SHP77 (cell line): ENCODE measurements at regions not wholly inside any gene's neighbourhood (a gene's known extent, or its start where the extent isn't known, plus 50 kb on each side); places are given as distances from the start of the nearest gene placed in this dataset.
"Not testable (repeated sequence)": the region's sequence is repeated elsewhere in the genome, so short reads cannot be mapped to it uniquely, and the experiment has no call there.

Source experiments
- DNase-seq, 2 experiments: peaks; one replicate each; lab custom pipeline; 2025; lab: John Stamatoyannopoulos, UW

DNA sequence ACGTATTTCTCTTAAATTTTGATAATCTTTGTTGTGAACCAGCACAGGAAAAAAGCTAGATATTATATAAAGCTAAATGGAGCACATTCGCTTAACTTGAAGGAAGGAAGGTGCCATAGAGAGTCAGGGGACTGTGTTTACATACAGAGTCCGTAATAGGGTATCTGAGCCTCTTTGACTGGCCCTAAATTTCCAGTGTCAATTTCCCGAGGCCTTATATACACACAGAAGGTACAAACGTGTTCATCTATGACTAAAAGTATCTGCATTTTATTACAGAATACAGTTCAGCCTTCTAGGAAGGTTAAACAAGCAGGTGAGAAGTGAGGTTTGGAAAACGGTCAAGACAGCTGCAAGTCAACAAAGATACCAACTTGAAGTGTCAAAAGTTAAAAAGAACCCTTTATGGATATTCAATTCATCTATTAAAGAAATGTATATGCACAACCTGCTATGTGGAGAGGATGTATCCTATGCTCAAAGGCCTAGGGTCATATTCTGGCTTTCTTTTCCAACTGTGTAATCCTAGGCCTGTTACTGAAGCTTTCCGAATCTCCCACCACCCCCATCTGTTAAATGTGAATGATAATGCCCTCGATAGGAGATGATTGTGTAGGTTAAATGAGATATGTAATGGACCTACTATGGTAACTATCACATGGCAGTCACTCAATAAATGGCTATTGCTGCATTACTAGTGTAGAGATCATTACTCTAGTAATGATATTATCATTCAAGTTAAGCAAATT lies 263.7 kb upstream of the MAF start:
- no peak for DNase-seq

DNA sequence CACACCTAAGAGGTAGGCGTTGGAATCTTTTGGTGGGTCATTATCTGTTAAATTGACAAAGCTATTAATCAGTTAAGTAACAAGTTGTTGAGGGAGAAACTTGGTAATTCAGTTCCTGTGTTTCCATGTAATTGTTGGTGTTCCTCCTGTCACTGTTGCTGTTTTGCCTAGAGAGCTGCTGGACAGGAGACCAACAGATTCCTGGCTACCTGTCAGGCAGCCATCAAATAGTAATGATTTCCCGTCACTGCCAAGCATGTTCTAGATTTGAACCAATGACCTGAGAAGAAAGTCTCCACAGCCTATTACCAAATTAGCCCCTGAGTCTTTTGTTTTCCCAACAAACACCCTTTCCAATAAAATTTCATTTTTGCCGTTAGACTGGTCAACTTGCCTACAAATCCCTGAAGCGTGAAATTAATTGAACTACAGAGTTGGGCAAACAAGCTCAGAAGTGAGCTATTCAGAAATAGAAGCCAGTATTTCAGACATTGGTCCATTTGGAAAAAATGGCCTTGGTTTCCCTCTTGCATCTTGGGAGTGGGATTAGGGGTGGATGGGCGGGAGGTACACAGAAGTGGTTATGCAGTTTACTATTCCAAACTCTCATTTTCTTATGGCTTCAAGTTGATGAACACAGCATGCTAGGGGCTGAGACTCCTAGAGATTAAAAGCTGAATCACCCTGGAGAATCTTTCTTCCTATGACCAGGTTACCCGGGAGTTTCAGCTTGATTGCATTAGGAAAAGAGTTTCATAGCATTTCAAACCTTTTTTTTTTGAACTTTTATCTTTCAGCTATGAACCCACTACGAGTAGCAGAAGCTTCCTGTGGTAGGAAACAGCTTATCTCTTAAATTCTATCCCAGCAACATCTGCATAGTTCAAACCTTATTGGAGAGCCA lies 262.8 kb upstream of the MAF start:
- no peak for DNase-seq

- DNase-seq, result no peak
Measured at GRCh38 chr16:79862601-79863000, 262.1 kb upstream of the MAF start.

DNA sequence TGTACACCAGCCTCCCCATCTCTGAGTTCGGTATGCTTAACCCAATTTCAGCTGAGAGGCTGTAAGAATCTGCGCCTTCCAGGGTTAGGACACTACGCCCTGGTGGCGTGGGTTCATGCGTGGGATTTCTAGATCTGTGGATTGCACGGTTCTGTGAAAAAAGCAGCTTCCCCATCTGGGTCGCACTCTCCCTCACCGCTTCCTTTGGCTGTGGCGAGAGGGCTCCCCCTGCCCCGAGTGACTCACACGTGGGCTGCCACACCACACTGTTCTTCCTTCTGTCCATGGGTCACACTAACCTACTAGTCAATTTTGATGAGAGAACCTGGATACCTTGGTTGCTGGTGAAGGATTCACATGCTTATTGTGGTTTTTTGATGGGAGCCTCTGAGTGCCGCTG lies 256.0 kb upstream of the MAF start:
- no peak for DNase-seq

- DNase-seq, result no peak
Measured at GRCh38 chr16:79850348-79850747, 249.8 kb upstream of the MAF start.

- DNase-seq, result no peak
Measured at GRCh38 chr16:79849119-79849518, 248.6 kb upstream of the MAF start.

DNA sequence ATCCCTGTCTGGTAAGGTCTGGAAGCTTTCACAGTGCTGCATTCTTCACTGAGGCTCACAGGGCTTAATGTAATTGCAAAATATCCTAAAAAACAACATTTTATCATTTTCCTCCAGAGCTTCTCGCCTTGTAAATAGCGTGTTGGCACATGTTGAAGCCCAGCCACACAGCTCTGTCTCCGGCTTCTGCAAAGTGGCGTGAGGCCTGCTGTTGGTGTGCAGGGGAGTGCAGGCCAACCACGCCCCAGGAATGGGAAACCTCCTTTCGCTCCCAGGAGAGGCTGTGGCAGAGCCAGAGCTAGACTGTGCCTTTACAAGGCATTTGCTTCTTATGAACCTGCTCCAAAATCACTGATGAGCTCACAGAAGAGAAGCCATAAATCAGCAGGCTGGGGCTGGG lies 248.2 kb upstream of the MAF start:
- no peak for DNase-seq

DNA sequence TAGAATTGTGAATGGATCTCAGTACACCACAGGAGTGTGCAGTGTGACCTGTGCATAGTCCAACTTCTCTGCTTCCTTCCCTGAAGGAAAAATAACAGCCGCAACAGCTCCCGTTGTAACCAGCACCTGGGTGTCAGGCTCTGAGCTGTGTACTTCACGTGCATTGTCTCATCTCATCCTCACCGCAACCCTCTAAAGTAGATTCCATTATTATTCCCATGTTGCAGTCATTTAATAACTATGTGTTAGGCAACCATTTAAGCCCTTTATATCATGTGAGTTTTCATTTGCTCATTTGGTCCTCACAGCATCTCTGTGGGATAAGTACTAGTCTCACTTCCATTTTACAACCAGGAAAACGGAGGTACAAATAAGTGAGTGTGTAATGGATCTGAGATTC lies 247.0 kb upstream of the MAF start:
- DNase-seq, result no peak

GRCh38 chr16:79847101-79847500 lies 246.6 kb upstream of the MAF start:
- no peak for DNase-seq

GRCh38 chr16:79845734-79846135 lies 245.2 kb upstream of the MAF start:
- no peak for DNase-seq

DNA sequence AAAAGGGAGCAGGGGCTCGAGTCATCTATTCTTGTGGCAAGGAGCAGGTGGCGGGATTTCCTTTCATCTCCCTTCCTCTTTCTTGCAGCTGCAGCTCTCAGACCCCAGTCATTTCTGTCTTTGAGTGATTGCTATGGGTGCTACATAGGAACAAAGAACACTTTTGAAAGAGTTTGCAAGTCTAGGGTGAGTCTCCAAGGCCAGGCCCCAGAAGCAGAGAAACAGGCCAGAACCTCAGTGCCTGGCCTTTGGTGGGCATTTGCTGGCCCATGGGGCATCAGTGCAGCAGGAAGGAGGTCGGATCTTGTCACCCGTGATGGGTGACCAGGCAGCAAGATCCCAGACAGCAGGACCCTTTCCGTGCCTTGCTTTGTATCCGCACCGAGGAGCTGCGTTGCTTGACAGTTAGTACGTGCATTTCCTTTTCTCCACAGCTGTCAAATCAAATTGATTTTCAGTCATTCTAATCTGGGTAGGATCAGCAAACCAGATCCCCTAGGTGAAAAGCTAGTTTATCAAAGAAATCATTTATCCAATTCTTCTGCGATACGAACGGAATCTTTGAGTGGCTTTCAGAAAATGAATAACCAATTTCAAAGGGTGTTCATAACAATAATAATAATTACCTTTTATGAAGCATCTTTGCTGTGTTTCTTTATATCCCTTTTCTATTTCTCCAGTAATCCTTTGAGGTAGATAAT lies 244.6 kb upstream of the MAF start:
- DNase-seq, result no peak

- DNase-seq, result no peak
Measured at GRCh38 chr16:79844603-79845002, 244.1 kb upstream of the MAF start.

DNA sequence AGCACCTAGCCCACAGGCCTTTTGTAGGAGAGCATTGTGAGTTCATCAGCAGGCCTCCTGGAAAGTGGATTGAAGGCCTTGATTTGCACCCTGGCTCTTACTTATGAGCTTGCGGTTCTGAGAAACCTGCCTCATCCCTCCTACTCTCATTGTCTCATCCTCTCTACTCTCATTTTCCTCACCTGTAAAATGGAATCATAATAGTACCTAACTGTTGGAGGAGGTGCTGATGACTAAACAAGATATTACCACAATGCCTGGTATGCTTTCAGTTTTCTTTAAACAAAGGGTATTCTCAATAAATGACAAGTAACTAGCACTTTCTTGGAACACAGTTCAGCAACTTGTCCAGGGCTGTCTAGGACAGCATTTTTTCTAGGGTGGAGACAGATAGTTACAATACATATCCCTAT lies 243.1 kb upstream of the MAF start:
- DNase-seq, result no peak

DNA sequence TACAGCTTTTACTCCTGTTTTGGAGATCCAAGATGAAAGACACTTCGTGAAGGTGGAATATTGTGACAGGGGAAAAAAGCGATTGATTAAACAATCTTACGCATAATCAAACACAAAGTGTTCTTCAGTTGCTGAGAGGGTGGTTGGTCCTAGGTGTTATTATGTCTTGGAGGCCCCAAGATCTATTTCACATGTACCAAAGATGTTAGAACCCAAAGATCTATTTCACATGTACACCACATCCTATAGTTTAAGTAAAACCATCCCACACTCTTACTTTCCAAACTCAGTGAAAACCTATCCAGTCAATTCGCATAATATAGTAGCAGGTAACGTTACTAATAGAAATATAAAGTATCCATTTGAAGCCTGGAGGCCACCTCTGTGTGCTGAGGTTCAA lies 242.6 kb upstream of the MAF start:
- DNase-seq, result no peak

DNA sequence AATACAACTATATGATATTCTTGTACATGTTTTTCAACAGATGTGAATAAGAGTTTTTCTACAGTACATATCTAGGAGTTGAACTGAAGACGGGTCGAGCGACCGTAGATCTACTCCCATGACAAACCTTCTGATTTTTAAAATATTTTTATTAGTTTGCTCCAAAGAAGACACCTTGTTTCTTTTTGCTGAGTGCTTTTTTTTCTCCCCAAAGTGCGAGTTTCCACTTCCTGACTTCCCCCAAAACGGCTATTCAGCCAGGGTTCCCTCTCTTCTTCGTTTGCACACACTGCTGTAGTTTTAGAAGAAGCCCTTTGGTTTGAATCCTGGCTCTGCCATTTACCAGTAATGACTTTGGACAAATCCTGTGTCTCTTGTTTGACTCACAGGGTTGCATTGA lies 241.7 kb upstream of the MAF start:
- no peak for DNase-seq

DNA sequence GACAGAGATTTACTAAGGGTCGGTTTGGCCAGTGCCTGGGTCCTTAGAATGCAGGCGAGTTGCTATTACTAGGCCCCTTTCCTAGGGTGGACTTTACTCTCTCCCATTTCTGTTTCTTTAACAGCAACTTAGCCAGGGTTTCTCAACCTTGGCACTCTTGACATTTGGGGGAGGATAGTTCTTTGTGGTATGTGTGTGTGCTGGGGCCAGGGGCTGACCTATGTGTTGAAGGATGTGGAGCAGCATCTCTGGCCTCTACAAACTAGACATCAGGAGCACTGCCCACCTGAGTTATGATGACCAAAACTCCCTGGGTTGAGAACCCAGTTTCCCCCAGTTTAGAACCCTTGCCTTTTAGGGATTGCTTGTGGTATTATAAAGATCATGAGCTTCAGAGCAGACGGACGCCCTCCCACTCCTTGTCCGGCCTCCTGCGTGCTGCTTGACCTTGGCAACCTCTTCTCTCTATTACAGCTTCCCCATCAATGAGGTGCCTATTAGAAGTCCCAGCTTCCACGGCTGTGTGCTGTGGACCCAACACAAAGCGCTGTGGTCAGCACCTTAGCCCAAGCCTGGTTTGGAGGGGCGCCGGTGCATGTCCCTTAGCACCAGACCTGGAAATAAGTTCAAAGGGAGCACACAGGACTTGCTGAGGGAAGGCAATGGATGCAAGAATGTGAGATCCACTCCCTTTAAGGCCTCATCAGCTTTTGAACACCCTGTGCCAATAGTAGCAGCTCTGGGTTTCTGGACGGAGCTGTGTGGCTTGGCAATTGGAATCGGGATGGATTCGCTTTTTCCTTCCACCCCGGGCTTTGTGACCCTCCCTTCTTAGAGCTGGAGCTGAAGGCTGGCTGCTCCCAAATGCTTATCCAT lies 239.2 kb upstream of the MAF start:
- DNase-seq, result no peak

DNA sequence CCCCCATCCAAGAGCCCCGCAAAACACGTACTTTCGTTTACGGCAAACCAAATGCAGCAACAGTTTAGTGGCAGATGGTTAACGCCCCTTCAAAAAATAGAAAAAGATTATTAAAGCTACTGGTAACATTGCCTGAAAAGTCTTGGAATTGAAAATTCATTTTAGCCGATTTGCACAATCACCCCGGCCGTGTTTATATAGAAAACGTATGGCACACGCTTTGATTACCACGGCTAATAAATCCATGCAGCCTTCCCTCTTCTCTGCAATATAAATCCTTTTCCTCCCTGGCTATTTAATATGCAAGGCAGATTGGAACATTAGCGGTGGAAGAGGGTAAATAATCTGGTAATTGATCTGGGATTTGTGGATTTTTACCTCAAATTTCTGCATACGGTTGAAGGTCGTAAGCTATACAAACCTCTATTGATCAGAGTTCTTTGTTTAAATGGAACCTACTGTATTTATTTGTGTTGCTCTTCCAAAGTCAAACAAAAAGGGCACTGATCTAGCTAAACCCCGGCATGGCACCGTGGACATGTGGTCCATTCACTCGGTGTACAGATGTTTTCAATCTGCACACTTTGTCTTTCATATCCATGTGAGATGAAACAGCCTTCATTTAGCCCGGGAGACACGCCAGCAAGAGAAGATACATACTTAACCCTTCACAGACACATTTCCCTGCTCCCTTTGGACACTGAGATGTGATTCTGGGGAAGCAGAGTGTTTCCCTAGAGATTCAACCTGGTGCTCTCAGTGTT lies 238.1 kb upstream of the MAF start:
- DNase-seq, result no peak

GRCh38 chr16:79836144-79836543 lies 235.6 kb upstream of the MAF start:
- DNase-seq, result no peak

- DNase-seq, result no peak
Measured at GRCh38 chr16:79835194-79835593, 234.7 kb upstream of the MAF start.

GRCh38 chr16:79834720-79835119 lies 234.2 kb upstream of the MAF start:
- DNase-seq, result no peak

- not testable (repeated sequence) for DNase-seq
Measured at GRCh38 chr16:79834003-79834402, 233.5 kb upstream of the MAF start.
